ENCODE measurements at regions not wholly inside any gene's neighbourhood (a gene's known extent, or its start where the extent isn't known, plus 50 kb on each side); places are given as distances from the start of the nearest gene placed in this dataset.

- TF ChIP-seq, protein P1, sequence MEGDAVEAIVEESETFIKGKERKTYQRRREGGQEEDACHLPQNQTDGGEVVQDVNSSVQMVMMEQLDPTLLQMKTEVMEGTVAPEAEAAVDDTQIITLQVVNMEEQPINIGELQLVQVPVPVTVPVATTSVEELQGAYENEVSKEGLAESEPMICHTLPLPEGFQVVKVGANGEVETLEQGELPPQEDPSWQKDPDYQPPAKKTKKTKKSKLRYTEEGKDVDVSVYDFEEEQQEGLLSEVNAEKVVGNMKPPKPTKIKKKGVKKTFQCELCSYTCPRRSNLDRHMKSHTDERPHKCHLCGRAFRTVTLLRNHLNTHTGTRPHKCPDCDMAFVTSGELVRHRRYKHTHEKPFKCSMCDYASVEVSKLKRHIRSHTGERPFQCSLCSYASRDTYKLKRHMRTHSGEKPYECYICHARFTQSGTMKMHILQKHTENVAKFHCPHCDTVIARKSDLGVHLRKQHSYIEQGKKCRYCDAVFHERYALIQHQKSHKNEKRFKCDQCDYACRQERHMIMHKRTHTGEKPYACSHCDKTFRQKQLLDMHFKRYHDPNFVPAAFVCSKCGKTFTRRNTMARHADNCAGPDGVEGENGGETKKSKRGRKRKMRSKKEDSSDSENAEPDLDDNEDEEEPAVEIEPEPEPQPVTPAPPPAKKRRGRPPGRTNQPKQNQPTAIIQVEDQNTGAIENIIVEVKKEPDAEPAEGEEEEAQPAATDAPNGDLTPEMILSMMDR (conservative IDR thresholded peaks at IDR 0.05; ENCODE audit: low read depth, low read length) = no peak
- no peak for DNase-seq (ENCODE audit: low read depth)
- H3K4me3 ChIP-seq (ENCODE audit: low read length) = no peak overlapping the region
Measured at GRCh38 chr1:220386494-220387195, 114.4 kb upstream of the RAB3GAP2 start.

GRCh38 chr1:220385158-220385557 is 112.9 kb upstream of the RAB3GAP2 start:
- no peak overlapping the region for H3K4me3 ChIP-seq (ENCODE audit: low read length)
- no peak for DNase-seq (ENCODE audit: low read depth)
- TF ChIP-seq, protein P1 (conservative IDR thresholded peaks at IDR 0.05; ENCODE audit: low read depth, low read length) = no peak

- no peak for DNase-seq (ENCODE audit: low read depth)
- no peak overlapping the region for H3K4me3 ChIP-seq (ENCODE audit: low read length)
- TF ChIP-seq, protein P1 (conservative IDR thresholded peaks at IDR 0.05; ENCODE audit: low read depth, low read length) = no peak
Measured at GRCh38 chr1:220382994-220383393, 110.7 kb upstream of the RAB3GAP2 start.

DNA sequence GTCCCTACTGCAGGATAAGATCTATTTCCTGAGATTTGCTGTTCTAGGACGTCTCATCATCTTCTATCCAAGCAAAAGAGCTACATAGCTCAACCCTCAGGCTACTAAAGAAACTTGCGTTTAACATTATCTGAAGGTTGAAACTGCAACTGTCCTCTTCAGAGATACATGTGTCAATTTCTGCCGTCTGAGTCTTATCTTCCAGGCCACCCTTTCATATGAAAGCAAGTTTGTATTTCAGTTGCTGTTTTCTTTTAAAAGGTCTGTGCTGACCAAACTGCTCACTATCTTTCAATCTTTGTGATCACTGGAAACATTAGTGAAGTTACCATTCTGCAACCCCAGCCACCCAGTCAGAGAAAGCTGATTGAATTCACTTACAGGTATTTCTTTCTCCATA is 108.6 kb upstream of the RAB3GAP2 start:
- TF ChIP-seq, protein P1 (conservative IDR thresholded peaks at IDR 0.05; ENCODE audit: low read depth, low read length) = no peak
- no peak overlapping the region for H3K4me3 ChIP-seq (ENCODE audit: low read length)
- no peak for DNase-seq (ENCODE audit: low read depth)

- H3K4me3 ChIP-seq (ENCODE audit: low read length) = no peak overlapping the region
- TF ChIP-seq, protein P1 (conservative IDR thresholded peaks at IDR 0.05; ENCODE audit: low read depth, low read length) = no peak
- DNase-seq (ENCODE audit: low read depth) = peak; percentile 55
Measured at GRCh38 chr1:220378571-220379302, 106.5 kb upstream of the RAB3GAP2 start.

- TF ChIP-seq, protein P1 (conservative IDR thresholded peaks at IDR 0.05; ENCODE audit: low read depth, low read length) = no peak
- H3K4me3 ChIP-seq (ENCODE audit: low read length) = no peak overlapping the region
- no peak for DNase-seq (ENCODE audit: low read depth)
Measured at GRCh38 chr1:220375715-220376114, 103.5 kb upstream of the RAB3GAP2 start.

GRCh38 chr1:220374449-220374848 is 102.2 kb upstream of the RAB3GAP2 start:
- TF ChIP-seq, protein P1 (conservative IDR thresholded peaks at IDR 0.05; ENCODE audit: low read depth, low read length) = no peak
- no peak for DNase-seq (ENCODE audit: low read depth)
- H3K4me3 ChIP-seq (ENCODE audit: low read length) = no peak overlapping the region
